ENCODE measurements at regions not wholly inside any gene's neighbourhood (a gene's known extent, or its start where the extent isn't known, plus 50 kb on each side); places are given as distances from the start of the nearest gene placed in this dataset.

- WGBS, 2 donors: 85 to 95% methylated on average over 1 of the region's 1 CpG
- intact Hi-C loops (cut with DNase I; ENCODE audit: low total_unique reads): no loop called here
- H3K4me3 ChIP-seq (ENCODE audit: low read depth, poor library complexity, severe bottlenecking): no peak overlapping the region
- no peak for DNase-seq (ENCODE audit: low spot score in 2 of 2)
- TF ChIP-seq CTCF (IDR thresholded peaks at IDR 0.05) (no peak), POLR2A (IDR thresholded peaks at IDR 0.05) (no peak)
Observed at GRCh38 chr15:96549136-96549535, 218.6 kb downstream of the NR2F2 start.

GRCh38 chr15:96551196-96551595, 220.7 kb downstream of the NR2F2 start:
- 83 to 89% methylated on average over 4 of the region's 4 CpGs for WGBS, 2 donors
- intact Hi-C loops (cut with DNase I; ENCODE audit: low total_unique reads): no loop called here
- H3K4me3 ChIP-seq (ENCODE audit: low read depth, poor library complexity, severe bottlenecking): no peak overlapping the region
- DNase-seq (ENCODE audit: low spot score in 2 of 2): no peak
- no peak for TF ChIP-seq POLR2A (IDR thresholded peaks at IDR 0.05)

GRCh38 chr15:96551722-96552121, 221.2 kb downstream of the NR2F2 start:
- TF ChIP-seq POLR2A (IDR thresholded peaks at IDR 0.05) (no peak), CTCF (IDR thresholded peaks at IDR 0.05) (no peak)
- WGBS, 2 donors: 87 to 90% methylated on average over 3 of the region's 3 CpGs
- no peak for DNase-seq (ENCODE audit: low spot score in 2 of 2)
- no peak overlapping the region for H3K4me3 ChIP-seq (ENCODE audit: low read depth, poor library complexity, severe bottlenecking)
- intact Hi-C loops (cut with DNase I; ENCODE audit: low total_unique reads): no loop called here

GRCh38 chr15:96553006-96553405, 222.5 kb downstream of the NR2F2 start:
- no peak for DNase-seq (ENCODE audit: low spot score in 2 of 2)
- TF ChIP-seq CTCF (IDR thresholded peaks at IDR 0.05) (no peak), POLR2A (IDR thresholded peaks at IDR 0.05) (no peak)
- intact Hi-C loops (cut with DNase I; ENCODE audit: low total_unique reads): no loop called here
- 77 to 82% methylated on average over 4 of the region's 4 CpGs for WGBS, 2 donors
- no peak overlapping the region for H3K4me3 ChIP-seq (ENCODE audit: low read depth, poor library complexity, severe bottlenecking)

- 80 to 81% methylated on average over 5 of the region's 5 CpGs for WGBS, 2 donors
- intact Hi-C loops (cut with DNase I; ENCODE audit: low total_unique reads): no loop called here
- no peak overlapping the region for H3K4me3 ChIP-seq (ENCODE audit: low read depth, poor library complexity, severe bottlenecking)
- no peak for TF ChIP-seq CTCF (IDR thresholded peaks at IDR 0.05)
- TF ChIP-seq POLR2A (IDR thresholded peaks at IDR 0.05): no peak
- no peak for DNase-seq (ENCODE audit: low spot score in 2 of 2)
Observed at GRCh38 chr15:96553451-96553850, 223.0 kb downstream of the NR2F2 start.

- 81 to 87% methylated on average over 6 of the region's 6 CpGs for WGBS, 2 donors
- no peak for DNase-seq (ENCODE audit: low spot score in 2 of 2)
- intact Hi-C loops (cut with DNase I; ENCODE audit: low total_unique reads): no loop called here
- TF ChIP-seq POLR2A (IDR thresholded peaks at IDR 0.05) (no peak), CTCF (IDR thresholded peaks at IDR 0.05) (no peak)
- no peak overlapping the region for H3K4me3 ChIP-seq (ENCODE audit: low read depth, poor library complexity, severe bottlenecking)
Observed at GRCh38 chr15:96553931-96554330, 223.4 kb downstream of the NR2F2 start.
